Smooth muscle cell (in vitro differentiated cells): ENCODE measurements at regions not wholly inside any gene's neighbourhood (a gene's known extent, or its start where the extent isn't known, plus 50 kb on each side); places are given as distances from the start of the nearest gene placed in this dataset.

Experiments used
- DNase-seq: peaks from one replicate; lab custom pipeline; 2025; ENCODE audit not compliant: unreplicated experiment; lab: John Stamatoyannopoulos, UW
- H2AFZ ChIP-seq: fragments of 200-600 bp; sonication (generic); 2 replicates; pipeline ENCODE4 v1.6.0; 2016; ENCODE audit warnings: antibody characterized with exemption, low read depth, mild to moderate bottlenecking
- H3F3A ChIP-seq: fragments of 200-600 bp; sonication (generic); 2 replicates; pipeline ENCODE4 v1.6.0; 2017; ENCODE audit warnings: antibody characterized with exemption, low read depth
- H3K27ac ChIP-seq: fragments of 200-600 bp; sonication (generic); 2 replicates; pipeline ENCODE4 v1.5.1; 2016; ENCODE audit warnings: low read depth, mild to moderate bottlenecking
- H3K27me3 ChIP-seq: fragments of 200-600 bp; sonication (generic); 2 replicates; pipeline ENCODE4 v1.6.1; 2016; ENCODE audit warnings: low read depth, mild to moderate bottlenecking
- H3K36me3 ChIP-seq: fragments of 200-600 bp; sonication (generic); 2 replicates; pipeline ENCODE4 v1.5.1; 2016; ENCODE audit warnings: low read depth
- H3K4me1 ChIP-seq: fragments of 200-600 bp; sonication (generic); 2 replicates; pipeline ENCODE4 v1.5.1; 2016; ENCODE audit warnings: low read depth
- H3K4me2 ChIP-seq: fragments of 200-600 bp; sonication (generic); 2 replicates; pipeline ENCODE4 v1.6.0; 2016; ENCODE audit warnings: mild to moderate bottlenecking
- H3K4me3 ChIP-seq: fragments of 200-600 bp; sonication (generic); 2 replicates; pipeline ENCODE4 v1.5.1; 2016; ENCODE audit warnings: mild to moderate bottlenecking
- H3K79me2 ChIP-seq: fragments of 200-600 bp; sonication (generic); 2 replicates; pipeline ENCODE4 v1.6.0; 2016; ENCODE audit warnings: low read depth, mild to moderate bottlenecking
- H3K9ac ChIP-seq: fragments of 200-600 bp; sonication (generic); 2 replicates; pipeline ENCODE4 v1.6.0; 2016; ENCODE audit warnings: low read depth
- H3K9me3 ChIP-seq: fragments of 200-600 bp; sonication (generic); replicated peaks from 2 replicates; pipeline ENCODE4 v1.5.1; 2016; ENCODE audit warnings: low read depth
- H4K20me1 ChIP-seq: fragments of 200-600 bp; sonication (generic); 2 replicates; pipeline ENCODE4 v1.6.0; 2016; ENCODE audit warnings: low read depth
- CTCF ChIP-seq: fragments of 200-600 bp; sonication (generic); IDR thresholded peaks from 2 replicates; pipeline ENCODE4 v1.5.1; 2017; ENCODE audit warnings: borderline replicate concordance, mild to moderate bottlenecking, antibody characterized with exemption; ENCODE audit not compliant: insufficient read depth, poor library complexity, severe bottlenecking
- WGBS: methylation state at CpG from one replicate; pipeline ENCODE4 v1.1.7; 2016; ENCODE audit warnings: low lambda C conversion rate; 5-methylcytosine and 5-hydroxymethylcytosine counted together

- no peak overlapping the region for H3K4me2 ChIP-seq
- no peaks in the 10 kb centered on the region for H3K36me3 ChIP-seq
- WGBS = 76% methylated on average over 2 of the region's 2 CpGs
- no peak for TF ChIP-seq CTCF
- H3K4me3 ChIP-seq = no peak overlapping the region
- no peaks in the 10 kb centered on the region for H3K79me2 ChIP-seq
- no peak overlapping the region for H3K27ac ChIP-seq
- no peaks in the 10 kb centered on the region for H3K27me3 ChIP-seq
- H3K4me1 ChIP-seq = peaks cover under 1% of the 10 kb centered on the region
- no peak overlapping the region for H3K9ac ChIP-seq
- H3K9me3 ChIP-seq = no peaks in the 10 kb centered on the region
- H2AFZ ChIP-seq = peak overlapping the region; percentile 24
- no peak for DNase-seq
- H4K20me1 ChIP-seq = no peaks in the 10 kb centered on the region
- H3F3A ChIP-seq = no peaks in the 10 kb centered on the region
Observed at GRCh38 chr7:47034180-47034579, 547.7 kb downstream of the TNS3 start.

DNA sequence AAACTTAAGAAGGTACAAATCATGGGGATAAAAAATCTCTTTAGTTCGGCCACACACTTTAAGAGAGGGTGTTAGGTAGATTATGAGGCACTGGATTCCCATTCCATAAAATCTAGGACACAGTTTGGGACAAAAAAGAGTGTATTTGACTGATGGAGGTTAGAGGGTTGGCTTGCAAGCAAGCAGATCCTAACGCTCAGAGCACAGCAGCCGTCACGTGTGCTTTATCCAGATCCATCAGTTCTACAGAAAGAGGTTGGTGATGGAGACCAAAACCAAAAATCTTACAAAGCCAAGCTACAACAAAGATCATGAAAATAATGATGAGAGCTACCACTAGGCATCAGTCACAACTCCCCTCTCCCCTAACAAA lies 549.4 kb downstream of the TNS3 start:
- TF ChIP-seq CTCF = no peak
- no peak overlapping the region for H2AFZ ChIP-seq
- H4K20me1 ChIP-seq = no peaks in the 10 kb centered on the region
- H3K9ac ChIP-seq = no peak overlapping the region
- H3K79me2 ChIP-seq = no peaks in the 10 kb centered on the region
- H3K9me3 ChIP-seq = no peaks in the 10 kb centered on the region
- no peak overlapping the region for H3K27ac ChIP-seq
- H3K27me3 ChIP-seq = no peaks in the 10 kb centered on the region
- no peak for DNase-seq
- WGBS = 87% methylated on average over 4 of the region's 4 CpGs
- H3K36me3 ChIP-seq = no peaks in the 10 kb centered on the region
- H3F3A ChIP-seq = no peaks in the 10 kb centered on the region
- H3K4me1 ChIP-seq = no peaks in the 10 kb centered on the region
- no peak overlapping the region for H3K4me3 ChIP-seq
- no peak overlapping the region for H3K4me2 ChIP-seq

DNA sequence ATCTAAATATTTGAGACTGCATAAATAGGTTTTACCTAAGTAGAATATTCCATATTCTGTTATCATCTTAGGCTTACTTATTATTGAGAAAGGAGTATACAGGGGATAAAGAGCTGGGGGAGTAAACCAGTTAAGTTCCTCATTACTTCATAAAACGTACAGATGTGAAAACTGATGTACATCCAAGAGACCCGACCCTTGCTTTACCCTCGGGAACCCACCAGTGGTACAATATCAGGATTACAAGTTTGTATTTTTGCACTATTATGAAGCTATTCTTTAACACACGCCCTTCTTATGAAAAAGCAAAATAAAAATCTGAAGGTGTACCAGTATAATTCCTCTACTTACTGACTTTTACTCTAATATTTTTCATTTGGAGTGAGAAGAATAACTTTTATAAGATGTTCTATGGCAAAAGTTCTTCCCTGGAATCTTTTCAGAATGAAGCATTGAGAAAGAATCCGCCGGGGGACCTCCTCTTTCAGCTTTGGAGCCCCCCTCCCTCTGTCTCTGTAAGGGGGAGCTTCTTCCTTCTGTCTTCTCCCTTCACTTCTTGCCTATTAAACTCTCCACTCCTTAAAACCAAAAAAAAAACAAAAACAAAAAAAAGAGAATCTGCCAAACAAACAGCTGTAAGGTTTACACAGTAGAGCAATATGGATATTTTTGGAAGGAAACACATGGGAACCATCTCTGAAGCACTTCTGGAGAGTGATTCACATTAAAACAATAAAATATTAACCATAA lies 550.0 kb downstream of the TNS3 start:
- Histone ChIP-seq H3K4me2 (no peak overlapping the region), H3F3A (no peaks in the 10 kb centered on the region), H3K9ac (no peak overlapping the region), H2AFZ (no peak overlapping the region), H3K4me3 (no peak overlapping the region), H3K36me3 (no peaks in the 10 kb centered on the region), H3K27ac (no peak overlapping the region), H3K9me3 (no peaks in the 10 kb centered on the region), H4K20me1 (no peaks in the 10 kb centered on the region), H3K4me1 (no peaks in the 10 kb centered on the region), H3K79me2 (no peaks in the 10 kb centered on the region), H3K27me3 (no peaks in the 10 kb centered on the region)
- 87% methylated on average over 6 of the region's 6 CpGs for WGBS
- DNase-seq = no peak
- no peak for TF ChIP-seq CTCF

DNA sequence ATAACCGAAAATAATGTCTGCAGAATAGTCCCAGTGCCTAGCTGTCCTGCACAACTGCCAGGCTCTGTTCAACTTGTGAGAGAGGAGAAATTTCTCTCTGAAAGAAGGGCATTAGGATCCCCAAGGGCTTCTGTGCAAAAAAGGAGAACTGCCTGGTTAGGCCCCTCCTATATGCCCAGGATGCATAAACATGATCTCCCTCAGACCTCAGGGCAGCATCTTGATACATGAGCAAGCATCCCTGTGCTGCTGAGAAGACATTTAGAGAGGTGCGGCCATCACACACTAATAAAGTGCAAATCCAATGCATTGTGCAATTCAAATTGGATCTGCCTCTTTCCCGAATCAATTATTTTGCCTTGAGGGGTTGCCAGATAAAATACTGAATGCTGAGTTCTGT lies 553.6 kb downstream of the TNS3 start:
- no peak for TF ChIP-seq CTCF

More for the DNA sequence above, 553.6 kb downstream of the TNS3 start:
- Histone ChIP-seq H3K4me1 (no peaks in the 10 kb centered on the region), H3F3A (no peaks in the 10 kb centered on the region), H2AFZ (no peak overlapping the region), H3K36me3 (no peaks in the 10 kb centered on the region), H3K9me3 (no peaks in the 10 kb centered on the region), H3K4me3 (no peak overlapping the region), H3K27ac (no peak overlapping the region), H3K4me2 (no peak overlapping the region), H3K9ac (no peak overlapping the region), H4K20me1 (no peaks in the 10 kb centered on the region), H3K27me3 (no peaks in the 10 kb centered on the region), H3K79me2 (no peaks in the 10 kb centered on the region)
- no peak for DNase-seq
- WGBS = 91% methylated on average over 3 of the region's 3 CpGs
